Choroid plexus epithelial cell (primary cell): ENCODE measurements at regions not wholly inside any gene's neighbourhood (a gene's known extent, or its start where the extent isn't known, plus 50 kb on each side); places are given as distances from the start of the nearest gene placed in this dataset.
A peak's percentile ranks its signal among the peaks of the same experiment; 100 is the strongest.

Source experiments
- DNase-seq: peaks from one replicate; pipeline ENCODE4 v3.0.0-alpha.2; 2010; ENCODE audit warnings: low read depth
- H3K4me3 ChIP-seq: 2 replicates; pipeline ENCODE4 v1.5.1; 2011; ENCODE audit warnings: low read depth, mild to moderate bottlenecking, control low read depth, low read length, moderate library complexity
- CTCF ChIP-seq: conservative IDR thresholded peaks from 2 replicates; pipeline ENCODE4 v1.5.1; 2011; ENCODE audit warnings: low read depth, mild to moderate bottlenecking, control low read depth, inconsistent platforms, low read length, moderate library complexity

GRCh38 chrX:137483554-137483953 lies 82.4 kb upstream of the ZIC3 start:
- TF ChIP-seq CTCF: no peak
- no peak for DNase-seq
- no peak overlapping the region for H3K4me3 ChIP-seq

DNA sequence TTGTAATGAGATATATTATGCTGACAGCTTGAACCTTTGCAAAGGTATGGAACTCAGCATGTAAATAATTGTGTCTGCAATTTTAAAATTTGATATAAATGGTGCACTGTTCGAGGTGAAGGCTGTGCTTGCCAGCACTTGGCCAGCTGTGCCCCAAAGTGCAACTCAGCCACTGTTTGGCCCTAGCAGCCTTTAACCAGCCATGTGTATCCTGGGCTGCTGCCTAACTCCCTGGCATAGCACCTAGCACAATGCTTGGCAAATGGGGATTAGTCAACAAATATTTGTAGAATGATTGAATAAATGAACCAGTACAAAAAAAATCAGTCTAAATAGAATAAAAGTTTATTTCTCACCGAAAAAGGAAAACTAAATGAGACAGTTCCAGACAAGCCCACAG lies 83.8 kb upstream of the ZIC3 start:
- no peak overlapping the region for H3K4me3 ChIP-seq
- DNase-seq: no peak
- TF ChIP-seq CTCF: no peak

- no peak for TF ChIP-seq CTCF
- no peak overlapping the region for H3K4me3 ChIP-seq
- DNase-seq: no peak
Observed at GRCh38 chrX:137479386-137479785, 86.5 kb upstream of the ZIC3 start.

- no peak for TF ChIP-seq CTCF
- no peak overlapping the region for H3K4me3 ChIP-seq
- no peak for DNase-seq
Observed at GRCh38 chrX:137441711-137442110, 124.2 kb upstream of the ZIC3 start.

DNA sequence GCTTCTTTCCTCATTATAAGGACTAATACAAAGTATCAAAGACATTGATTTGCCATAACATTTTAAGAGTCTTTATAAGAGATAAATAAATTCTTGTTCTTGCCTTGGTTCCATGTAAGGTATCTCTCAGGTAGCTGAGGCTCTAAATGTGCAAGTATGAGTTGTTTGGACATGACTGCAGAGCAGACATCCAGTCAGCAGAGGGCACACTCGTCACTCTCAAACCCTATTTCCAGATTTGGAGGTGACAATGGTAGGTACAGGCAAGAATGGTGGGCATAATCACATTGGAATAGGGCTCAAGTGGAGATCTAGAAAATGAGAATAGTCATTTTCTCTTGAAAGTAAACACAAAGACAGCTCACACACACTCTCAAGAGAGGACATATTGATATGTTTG lies 133.3 kb upstream of the ZIC3 start:
- peak; percentile 76 for TF ChIP-seq CTCF
- no peak overlapping the region for H3K4me3 ChIP-seq
- DNase-seq: peak; percentile 52

DNA sequence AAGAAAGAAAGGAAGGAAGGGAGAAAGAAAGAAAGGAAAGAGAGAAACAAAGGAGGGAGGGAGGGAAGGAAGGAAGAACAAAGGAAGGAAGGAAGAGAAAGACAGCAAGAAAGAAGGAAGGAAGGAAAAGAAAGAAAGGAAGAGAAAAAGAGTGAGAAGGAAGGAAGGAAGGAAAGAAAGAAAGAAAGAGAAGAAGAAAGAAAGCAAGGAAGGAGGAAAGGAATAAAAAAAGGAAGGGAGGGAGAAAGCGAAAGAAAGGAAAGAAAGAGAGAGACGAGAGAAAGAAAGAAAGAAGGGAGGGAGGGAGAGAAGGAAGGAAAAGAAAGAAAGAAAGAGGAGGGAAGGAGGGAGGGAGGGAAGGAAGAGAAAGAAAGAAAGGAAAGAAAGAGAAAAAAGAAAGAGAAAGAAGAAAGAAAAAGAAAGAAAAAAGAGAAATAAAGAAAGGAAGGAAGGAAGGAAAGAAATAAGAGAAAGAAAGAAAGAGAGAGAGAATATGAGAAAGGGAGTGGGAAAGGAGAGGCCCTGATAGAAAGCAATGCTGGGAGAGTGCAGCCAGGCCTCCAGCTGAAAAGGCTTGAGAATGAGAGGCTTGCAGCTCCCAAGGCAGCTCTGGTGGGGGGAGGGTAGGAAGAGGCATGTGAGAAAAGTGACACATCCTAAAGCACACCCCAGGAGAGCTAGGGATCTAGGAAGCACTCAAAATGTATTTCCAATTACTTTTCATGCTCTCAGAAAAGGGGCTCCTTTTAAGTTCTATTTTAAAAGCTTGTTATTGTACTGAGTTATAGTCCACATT lies 134.0 kb upstream of the ZIC3 start:
- no peak for DNase-seq
- TF ChIP-seq CTCF: no peak
- no peak overlapping the region for H3K4me3 ChIP-seq

- H3K4me3 ChIP-seq: no peak overlapping the region
- no peak for DNase-seq
- TF ChIP-seq CTCF: no peak
Observed at GRCh38 chrX:137430984-137431475, 134.9 kb upstream of the ZIC3 start.
